SU-DHL-6 (cell line): ENCODE measurements at regions not wholly inside any gene's neighbourhood (a gene's known extent, or its start where the extent isn't known, plus 50 kb on each side); places are given as distances from the start of the nearest gene placed in this dataset.

Source experiments
- CTCF ChIP-seq: fragments of 200-600 bp; sonication (generic); IDR thresholded peaks from one replicate; pipeline ENCODE4 v1.5.1; 2017; ENCODE audit warnings: antibody characterized with exemption, mild to moderate bottlenecking, low read length, moderate library complexity; ENCODE audit not compliant: insufficient read depth, poor library complexity, severe bottlenecking
- EZH2phosphoT487 ChIP-seq: fragments of 200-600 bp; sonication (generic), shearing (Covaris generic); conservative IDR thresholded peaks from 2 replicates; pipeline ENCODE4 v1.6.1; 2018; ENCODE audit warnings: mild to moderate bottlenecking, antibody characterized with exemption, low read length, moderate library complexity, mixed read lengths

GRCh38 chr12:67096533-67097318 lies 172.4 kb upstream of the CAND1 start:
- TF ChIP-seq CTCF (no peak), EZH2phosphoT487 (no peak)
